Activated CD4-positive, alpha-beta T cell treated with anti-CD3 and anti-CD28 coated beads for 24 hours (primary cell): ENCODE measurements at regions not wholly inside any gene's neighbourhood (a gene's known extent, or its start where the extent isn't known, plus 50 kb on each side); places are given as distances from the start of the nearest gene placed in this dataset.
"Not testable (repeated sequence)": the region's sequence is repeated elsewhere in the genome, so short reads cannot be mapped to it uniquely, and the experiment has no call there.

ENCODE experiments used
- DNase-seq, 2 donors: peaks; one replicate each; pipeline ENCODE4 v3.0.0-alpha.2; 2020; ENCODE audit warnings: low read depth in 2 of 2

DNA sequence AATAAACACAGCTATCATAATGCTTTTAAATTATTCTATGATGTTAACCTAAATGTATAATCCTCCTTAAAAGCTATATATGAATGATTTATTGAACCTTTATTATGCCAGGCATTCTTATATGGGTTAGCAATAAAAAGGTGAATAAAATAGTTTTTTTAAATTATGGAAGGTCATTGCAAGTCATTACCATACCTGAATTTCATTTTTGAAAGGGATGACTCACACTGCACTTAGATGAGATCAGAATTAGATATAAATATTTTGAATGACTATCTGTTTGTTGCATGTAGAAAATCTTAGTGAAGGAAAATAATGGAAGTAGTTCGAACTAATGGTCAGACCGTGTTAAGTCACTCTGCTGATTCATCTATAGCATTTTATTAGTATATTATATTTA, 822.3 kb downstream of the LUZP2 start:
- DNase-seq: no peak

DNA sequence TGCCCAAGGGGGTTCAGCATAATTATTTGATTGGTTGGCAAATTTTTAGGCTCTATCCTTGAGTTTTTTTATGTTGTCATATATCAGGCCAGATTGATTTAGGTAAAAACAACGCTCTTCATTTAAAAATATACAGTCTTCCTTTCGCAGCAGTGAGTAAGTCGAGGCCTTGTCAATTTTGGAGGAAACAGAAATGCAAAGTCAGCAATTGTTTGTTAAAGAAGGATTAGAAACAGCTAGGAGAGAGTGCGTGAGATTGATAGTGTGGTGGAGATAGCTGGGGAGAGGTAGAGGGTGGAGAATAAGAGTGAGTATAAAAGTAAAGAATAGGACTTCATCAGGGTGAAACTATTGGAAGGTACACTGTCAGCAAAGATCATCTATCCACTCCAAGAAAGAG, 830.8 kb downstream of the LUZP2 start:
- no peak for DNase-seq

DNA sequence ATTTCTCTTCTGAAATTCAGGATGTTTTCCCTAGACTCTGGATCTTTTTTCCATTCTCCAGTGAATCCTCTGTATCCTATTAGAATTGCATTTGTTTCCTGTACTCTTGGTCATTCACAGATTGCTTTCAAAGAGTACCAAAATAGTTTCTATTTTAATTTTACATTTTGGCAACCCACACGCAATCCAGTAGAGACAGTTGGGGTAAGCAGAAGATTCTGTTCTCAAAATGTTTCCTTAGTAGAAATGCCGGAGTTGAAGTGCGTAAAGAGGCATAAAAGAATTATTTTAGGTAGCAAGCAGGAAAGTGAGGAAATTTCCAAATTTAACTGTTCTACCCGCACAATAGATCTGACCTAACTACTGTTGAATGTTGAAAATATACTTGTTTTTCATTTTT, 842.4 kb downstream of the LUZP2 start:
- no peak for DNase-seq

DNA sequence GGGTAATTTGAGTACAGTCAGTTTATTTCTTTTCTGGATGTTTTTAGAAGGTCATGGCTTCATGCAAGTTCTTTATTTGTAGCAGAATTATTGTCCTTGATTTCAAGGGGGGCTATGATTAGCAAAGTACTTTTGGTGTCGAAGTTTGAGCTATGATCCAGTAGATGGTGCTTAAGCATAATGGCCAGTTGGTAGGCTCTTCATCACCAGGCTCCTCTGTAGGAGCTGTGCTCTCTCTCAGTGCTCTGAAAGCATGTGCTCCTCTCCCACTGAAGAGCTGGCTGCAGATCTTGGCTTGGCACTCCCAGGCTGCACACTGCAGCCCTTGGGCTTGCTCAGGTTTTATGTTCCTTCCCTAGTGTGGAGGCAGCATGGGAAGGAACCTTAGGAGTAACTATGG, 852.7 kb downstream of the LUZP2 start:
- DNase-seq: no peak

DNA sequence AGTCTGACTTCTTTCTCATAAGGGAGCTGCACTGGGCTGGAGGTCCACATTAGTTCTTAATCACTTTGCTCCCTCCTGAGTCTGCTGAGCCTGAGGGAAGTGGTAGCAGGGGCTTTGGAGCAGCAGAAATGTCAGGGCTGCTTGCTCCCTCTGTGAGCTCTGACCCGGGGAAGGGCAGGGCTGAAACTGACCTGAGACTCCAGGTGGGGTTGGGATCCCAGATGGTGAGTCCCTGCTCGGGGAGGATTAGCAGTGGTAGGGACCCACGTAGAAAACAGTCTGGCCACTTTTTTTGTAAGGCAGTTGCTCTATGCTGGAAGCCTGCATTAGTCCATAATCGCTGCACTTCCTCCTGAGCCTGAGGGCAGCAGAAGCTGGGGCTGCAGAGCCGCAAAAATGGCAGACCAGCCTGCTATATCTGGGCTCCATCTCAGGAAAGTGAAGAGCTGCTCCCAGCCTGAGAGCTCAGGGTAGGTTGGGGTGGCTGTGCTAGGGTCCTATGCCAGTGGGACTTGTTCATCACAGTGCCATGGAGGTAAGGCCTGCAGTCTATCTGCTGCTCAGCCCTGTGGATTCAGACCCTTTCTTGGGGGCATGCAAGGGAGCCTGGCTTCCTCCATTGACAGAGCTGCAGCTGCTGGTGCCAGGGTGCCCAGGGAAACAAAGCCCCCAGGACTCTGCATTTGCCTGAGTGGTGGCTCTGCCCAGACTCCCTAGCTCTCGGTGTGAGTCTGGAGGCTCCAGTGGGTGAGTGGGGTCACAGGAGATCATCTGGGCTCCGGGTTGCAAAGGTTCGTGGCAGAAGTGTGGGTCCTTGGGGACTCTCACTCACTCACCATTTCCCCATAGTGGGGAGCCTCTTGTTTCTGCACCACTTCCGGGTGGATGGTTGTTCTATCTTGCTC, 854.3 kb downstream of the LUZP2 start:
- DNase-seq: no peak

DNA sequence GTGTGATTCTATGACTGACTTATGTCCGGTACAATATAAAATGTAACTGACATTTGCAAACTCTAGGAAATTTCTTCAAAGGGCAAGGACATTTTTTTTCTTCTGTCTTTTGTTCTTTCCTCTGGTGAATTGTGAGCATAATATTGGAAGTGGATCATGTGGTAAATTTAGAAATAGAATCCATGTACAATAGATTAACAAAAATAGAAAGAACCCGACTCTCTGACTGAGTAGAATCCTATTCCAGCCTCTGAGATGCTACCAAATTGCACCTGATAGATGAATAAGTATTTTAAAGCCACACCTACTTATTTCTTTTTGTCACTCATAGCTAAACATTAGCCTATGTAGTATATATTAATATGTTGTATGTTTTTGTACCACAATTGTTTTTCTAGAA, 860.3 kb downstream of the LUZP2 start:
- DNase-seq: no peak

DNA sequence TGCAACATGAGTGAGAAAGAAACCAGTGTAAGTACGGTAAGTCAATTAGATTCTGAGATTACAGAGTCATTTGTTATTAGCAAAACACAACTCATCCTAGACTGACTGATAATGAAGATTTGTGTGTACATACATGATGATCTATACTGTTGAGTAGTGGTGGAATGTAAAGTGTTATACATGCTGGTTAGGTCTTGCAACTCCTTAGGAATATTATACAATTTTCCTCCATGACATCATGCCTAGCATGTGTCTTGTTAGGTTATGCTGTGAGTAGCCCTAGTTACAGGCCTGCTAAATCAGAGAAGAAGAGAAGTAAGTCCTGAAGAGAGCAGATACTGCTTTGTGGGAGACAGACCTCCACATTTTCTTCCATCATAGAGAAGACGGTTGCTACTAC, 880.6 kb downstream of the LUZP2 start:
- no peak for DNase-seq

DNA sequence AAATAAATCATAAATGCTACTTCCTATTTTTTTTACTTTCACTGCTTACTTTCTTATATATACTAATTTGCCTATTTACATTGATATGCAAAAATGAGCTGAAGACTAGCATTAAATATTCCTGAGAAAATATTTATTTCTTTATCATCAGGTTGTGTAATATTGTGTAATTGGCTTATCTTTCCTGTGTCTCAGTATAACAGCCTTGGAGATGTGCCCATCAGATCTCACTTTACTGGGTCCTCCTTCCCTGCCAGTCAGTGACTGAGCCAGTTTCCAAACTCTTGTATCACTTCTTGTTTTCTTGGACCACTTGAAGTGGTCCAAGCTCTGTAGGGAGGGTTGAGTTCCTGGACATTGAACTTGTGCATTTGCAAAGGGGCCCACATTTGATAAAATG, 900.0 kb downstream of the LUZP2 start:
- no peak for DNase-seq

DNA sequence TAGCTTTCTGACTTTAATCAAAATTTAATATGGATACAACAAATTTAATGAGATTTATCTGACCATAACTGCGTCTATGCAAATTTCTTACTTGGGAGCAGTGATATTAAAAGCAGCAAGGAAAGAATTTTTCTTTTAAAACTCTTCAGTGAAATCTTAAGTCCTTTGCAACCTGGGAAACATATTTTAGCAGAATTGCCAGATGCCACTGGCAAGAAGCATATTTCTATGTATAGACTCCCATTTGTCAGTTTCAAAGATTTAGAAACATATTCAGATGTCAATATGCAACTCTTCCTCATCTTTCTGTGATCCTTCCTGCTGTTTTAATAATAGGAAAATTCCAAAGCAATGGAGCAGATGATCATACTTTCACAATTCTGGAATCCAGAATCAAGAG, 911.3 kb downstream of the LUZP2 start:
- DNase-seq: no peak

DNA sequence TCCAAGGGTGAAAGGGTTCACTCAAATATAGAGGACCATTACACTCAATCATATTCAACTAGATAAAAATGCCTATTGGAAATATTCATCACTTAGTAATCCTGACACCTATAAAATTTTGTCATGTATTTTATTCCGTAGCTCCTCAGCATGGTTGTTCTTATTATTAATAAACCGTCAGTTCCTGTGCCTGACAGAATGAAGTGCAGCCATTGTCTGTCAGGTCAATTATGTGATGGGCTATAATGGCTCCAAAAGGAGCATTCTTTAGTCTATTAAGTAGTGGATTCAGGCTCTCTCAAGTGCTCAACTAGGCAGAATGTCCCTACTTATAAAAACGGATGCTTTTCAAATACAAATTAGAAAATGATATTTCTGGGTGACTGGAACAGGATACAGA, 916.1 kb upstream of the ANO3 start:
- no peak for DNase-seq

DNA sequence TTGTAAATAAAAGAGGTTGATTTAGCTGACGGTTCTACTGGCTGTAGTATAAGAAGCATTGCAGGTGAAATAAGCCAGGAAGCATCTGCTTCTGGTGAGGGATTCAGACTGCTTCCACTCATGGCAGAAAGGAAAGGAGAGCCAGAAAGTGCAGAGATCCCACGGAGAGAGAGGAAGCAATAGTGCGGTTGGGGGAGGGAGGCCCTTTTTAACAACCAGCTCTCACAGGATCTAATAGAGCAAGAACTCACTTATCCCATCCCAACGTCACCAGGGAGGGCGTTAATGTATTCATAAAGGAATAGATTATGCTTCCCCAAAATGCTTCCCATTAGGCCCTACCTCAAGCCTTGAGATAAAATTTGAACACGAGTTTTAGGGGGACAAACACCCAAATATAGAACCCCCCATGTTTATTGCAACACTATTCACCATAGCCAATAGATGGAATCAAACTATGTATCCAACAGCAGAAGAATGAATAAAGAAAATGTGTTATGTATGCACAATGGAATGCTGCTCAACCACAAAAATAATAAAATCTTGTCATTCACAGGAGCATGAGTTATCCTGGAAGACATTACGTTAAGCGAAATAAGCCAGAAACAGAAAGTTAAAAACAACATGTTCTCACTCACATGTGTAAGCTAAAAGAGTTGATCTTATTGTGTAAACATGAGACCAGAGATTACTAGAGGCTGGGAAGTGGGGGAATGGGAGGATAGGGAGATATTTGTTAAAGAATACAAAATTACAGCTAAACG, 908.3 kb upstream of the ANO3 start:
- DNase-seq: no peak

DNA sequence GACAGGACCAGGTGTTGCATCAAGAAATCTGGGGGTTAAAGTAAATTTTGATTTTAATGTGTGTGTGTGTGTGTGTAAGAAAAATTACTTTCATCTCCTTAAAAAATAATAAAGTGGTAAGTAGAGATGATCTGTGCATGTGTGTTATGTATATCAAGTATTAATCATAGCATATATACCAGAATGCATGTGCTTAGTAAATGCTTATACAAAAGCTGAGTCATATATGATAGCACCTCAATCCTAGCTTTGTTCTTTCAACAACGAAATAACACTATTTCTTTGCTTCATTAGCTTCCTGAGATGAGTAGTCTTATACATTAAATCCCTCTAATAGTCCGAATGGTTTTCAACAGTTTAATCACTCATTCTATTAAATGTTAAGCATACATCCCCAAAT, 899.6 kb upstream of the ANO3 start:
- DNase-seq: no peak

DNA sequence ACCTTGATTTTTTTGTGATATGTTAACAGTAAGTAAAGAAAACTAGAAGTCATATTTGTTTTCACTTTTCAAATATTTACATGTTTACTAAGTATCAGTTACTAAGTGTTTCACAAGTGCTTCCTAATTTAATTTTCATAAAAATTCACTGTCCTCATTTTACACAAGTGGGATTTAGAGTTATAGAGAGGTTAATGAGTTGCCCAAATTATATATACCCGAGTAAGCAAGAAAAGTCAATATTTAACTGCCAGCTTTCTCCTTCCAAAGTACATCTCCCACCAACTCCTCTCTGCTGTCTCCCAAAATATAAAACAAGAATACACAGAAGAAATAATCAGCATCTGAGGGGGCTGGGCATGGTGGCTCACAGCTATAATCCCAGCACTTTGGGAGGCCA, 896.7 kb upstream of the ANO3 start:
- no peak for DNase-seq

DNA sequence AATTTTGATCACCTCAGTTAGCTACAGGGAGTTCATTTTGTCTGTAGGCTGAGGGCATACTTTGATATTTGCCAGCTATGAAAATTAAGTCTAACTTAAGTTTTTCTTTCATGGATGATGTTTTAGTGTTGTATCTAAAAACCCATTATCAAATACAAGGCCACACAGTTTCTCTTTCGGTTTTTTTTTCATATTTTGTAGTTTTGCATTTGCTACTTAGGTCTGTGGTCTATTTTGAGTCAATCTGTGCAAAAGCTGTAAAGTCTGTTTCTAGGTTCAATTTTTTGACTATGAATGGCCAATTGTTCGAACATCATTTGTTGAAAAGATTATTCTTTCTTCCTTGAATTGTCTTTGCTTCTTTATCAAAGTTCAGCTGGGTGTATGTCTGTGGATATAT, 895.6 kb upstream of the ANO3 start:
- no peak for DNase-seq

DNA sequence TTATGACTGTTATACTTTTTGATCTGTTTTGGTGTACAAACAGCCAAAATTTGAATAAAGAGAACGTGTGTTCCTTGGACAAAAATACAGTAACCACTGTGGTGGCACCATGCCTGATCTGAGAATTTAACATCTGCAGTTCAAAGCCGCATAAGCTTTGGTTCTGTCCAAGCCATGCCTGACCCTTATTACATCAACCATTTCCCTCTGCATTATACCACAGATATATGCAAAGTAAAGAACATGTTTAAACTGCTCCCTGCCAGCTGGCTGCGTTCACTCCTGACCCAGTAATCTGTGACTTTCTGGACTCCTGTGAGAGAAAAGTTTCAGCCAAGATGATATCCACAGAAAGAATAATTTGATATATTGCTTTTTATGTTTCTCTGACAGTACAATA, 890.5 kb upstream of the ANO3 start:
- no peak for DNase-seq

DNA sequence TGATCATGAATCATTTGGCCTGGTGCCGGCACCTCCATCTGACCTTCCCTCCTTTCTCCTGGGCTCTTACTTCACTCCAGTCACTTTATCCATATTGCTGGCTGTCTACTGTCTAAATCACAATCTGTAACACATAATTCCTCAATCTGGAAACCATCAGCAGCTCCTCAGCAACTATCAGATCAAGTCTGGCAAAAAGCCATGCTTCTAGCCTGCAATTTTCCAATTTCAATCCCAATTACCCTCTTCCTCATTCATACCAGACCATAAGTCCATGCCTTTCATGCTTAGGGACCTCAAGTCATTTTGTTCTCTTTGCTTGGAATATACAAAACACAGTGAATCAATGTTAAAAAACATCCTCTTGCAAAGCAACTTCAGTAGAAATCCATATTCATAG, 882.8 kb upstream of the ANO3 start:
- no peak for DNase-seq

DNA sequence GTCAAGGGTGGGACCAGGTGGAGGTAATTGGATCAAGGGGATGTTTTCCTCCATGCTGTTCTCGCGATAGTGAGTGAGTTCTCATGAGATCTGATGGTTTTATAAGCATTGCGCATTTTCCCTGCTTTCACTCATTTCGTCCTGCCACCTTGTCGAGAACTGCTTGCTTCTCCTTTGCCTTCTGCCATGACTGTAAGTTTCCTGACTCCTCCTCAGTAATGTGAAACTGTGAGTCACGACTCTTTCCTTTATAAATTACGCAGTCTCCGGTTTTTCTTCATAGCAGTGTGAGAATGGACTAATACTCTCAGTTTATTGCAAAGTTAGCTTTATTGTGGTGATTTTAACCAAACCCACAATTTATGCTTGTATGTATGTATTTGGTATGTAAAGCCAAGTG, 878.5 kb upstream of the ANO3 start:
- DNase-seq: no peak

DNA sequence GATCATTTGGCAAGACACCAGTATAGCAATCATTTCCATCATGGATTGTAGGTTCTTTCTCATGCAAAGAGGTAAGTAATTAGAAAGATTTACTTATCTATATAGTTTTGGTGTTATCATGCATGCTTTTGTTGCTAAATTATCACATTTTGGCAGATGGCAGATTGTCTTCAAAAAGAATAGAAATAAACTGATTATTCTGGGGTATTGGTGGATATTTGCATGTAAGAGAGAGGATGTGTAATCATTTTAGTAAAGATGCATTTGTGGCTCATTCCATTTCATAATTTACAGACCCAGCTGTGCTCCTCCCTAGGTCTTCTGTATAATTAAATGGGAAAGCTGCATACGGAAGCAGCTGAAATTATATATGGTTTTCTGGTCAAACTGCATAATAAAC, 875.7 kb upstream of the ANO3 start:
- no peak for DNase-seq

DNA sequence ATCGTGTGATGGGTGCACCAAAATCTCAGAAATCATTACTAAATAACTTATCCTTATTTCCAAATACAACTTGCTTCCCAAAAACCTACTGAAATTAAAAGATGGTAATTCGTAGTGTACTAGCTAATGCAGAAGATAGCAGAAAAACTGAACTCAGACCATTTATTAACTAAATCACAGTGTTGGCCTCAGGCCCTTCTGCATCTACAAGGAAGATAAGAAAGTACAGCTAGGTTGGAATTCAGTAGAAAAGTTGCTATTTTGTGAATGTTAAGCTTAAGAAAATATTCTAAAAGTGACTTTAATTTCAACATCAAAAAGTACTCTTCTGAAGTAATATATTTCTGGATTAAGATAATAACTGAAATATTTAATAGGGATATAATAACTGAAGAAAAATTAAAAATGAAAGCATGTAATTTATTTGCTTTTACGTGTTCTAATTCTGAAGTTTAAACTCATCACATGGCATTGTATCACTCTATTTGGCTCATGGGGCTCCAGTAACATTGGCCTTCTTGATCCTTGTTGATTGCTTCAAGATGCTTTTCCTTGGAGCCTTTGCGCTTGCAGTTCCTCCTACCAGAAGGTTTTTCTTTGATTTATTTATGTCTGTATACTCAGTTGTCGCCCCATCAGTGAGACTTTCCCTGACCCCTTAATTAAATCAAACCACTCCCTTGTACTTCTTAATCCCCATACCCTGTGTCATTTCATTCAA, 847.9 kb upstream of the ANO3 start:
- no peak for DNase-seq

DNA sequence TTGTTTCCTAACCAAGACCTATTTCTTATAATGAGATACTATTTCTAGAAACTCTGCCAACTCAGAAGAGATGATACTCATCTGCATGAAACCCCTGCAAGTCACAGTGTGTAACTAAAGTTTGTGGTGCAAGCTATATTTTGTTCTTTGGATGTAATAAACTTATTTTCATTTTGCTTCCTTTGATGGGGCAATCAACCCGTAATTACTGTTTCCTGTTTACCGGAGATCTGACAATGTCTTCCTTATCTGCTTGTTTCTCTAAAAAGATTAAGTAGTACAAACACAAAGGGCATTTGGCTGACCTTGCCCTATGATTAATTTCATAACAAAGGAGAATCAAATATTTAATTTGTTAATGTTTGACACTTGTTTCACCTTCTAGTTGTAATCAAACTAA, 846.6 kb upstream of the ANO3 start:
- no peak for DNase-seq

DNA sequence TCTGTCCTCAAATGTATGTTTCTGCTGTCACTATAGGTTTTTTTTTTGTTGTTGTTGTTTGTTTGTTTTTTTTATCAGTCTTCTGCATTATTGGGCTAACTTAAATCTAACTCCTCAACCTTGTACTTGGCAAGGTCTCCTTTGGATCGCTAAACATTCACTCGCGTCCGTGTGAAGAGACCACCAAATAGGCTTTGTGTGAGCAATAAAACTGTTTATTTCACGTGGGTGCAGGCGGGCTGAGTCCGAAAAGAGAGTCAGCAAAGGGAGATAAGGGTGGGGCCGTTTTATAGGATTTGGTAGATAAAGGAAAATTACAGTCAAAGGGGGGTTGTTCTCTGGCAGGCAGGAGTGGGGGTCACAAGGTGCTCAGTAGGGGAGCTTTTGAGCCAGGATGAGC, 845.6 kb upstream of the ANO3 start:
- DNase-seq: not testable (repeated sequence)

DNA sequence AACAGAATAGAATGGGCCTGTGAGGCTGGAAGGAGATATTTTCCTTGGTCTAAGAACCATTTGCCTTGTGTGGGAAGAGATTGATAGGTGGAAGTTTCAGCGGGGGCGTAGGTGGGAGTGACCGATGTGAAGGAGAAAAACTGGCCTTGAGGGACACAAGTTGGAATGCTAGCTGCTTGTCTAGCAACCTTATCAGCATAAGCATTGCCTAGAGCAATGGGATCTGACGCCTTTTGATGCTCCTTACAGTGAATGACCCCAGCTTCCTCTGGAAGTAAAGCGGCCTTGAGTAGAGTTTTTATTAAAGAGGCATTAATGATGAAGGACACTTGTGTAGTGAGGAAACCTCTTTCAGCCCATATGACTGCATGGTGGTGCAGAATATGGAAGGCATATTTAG, 843.8 kb upstream of the ANO3 start:
- not testable (repeated sequence) for DNase-seq

DNA sequence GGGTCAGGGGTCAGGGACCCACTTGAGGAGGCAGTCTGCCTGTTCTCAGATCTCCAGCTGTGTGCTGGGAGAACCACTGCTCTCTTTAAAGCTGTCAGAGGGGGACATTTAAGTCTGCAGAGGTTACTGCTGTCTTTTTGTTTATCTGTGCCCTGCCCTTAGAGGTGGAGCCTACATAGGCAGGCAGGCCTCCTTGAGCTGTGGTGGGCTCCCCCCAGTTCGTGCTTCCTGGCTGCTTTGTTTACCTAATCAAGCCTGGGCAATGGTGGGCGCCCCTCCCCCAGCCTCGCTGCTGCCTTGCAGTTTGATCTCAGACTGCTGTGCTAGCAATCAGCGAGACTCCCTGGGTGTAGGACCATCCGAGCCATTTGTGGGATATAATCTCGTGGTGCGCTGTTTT, 830.5 kb upstream of the ANO3 start:
- DNase-seq: not testable (repeated sequence)
